GM12878 (cell line): ENCODE measurements at regions not wholly inside any gene's neighbourhood (a gene's known extent, or its start where the extent isn't known, plus 50 kb on each side); places are given as distances from the start of the nearest gene placed in this dataset.

ENCODE experiments used
- ASH2L ChIP-seq: fragments of 300-600, 200-600 bp; sonication (generic); IDR thresholded peaks from 2 replicates; pipeline ENCODE4 v1.6.1; 2017; ENCODE audit warnings: low read depth, mild to moderate bottlenecking, borderline replicate concordance
- BHLHE40 ChIP-seq, 2 experiments: fragments of 450-650 bp in 1 of 2; IDR thresholded peaks; 2 replicates each; pipeline ENCODE4 v1.6.1; 2011 to 2017; ENCODE audit warnings: low read depth in 2 of 2, borderline replicate concordance in 1 of 2, improper control_type of control experiment in 1 of 2, low read length in 1 of 2, mild to moderate bottlenecking in 1 of 2
- EP300 ChIP-seq, 2 experiments: fragments of 150-350 bp in 1 of 2; IDR thresholded peaks; 2 replicates each; pipeline ENCODE4 v1.6.1; 2011 to 2012; ENCODE audit warnings: low read depth in 2 of 2, low read length in 2 of 2, borderline replicate concordance in 1 of 2, improper control_type of control experiment in 1 of 2, inconsistent platforms in 1 of 2; ENCODE audit not compliant: control insufficient read depth in 1 of 2
- HDAC2 ChIP-seq: fragments of 200-600 bp; sonication (generic); IDR thresholded peaks from 2 replicates; pipeline ENCODE4 v1.6.1; 2017
- HDGF ChIP-seq: fragments of 450-650 bp; IDR thresholded peaks from 2 replicates; pipeline ENCODE4 v1.6.1; 2016; ENCODE audit warnings: antibody characterized with exemption
- PAX8 ChIP-seq: fragments of 450-650 bp; IDR thresholded peaks from 2 replicates; pipeline ENCODE4 v1.6.1; 2017; ENCODE audit warnings: mild to moderate bottlenecking, moderate library complexity
- PBX3 ChIP-seq: IDR thresholded peaks from 2 replicates; pipeline ENCODE4 v1.6.1; 2011; ENCODE audit warnings: mild to moderate bottlenecking, low read depth, low read length, moderate library complexity; ENCODE audit not compliant: insufficient replicate concordance
- ZBTB33 ChIP-seq: fragments of 450-650 bp; IDR thresholded peaks from 2 replicates; pipeline ENCODE4 v1.6.1; 2017; ENCODE audit warnings: mild to moderate bottlenecking

GRCh38 chr14:61625165-61625564 lies 70.1 kb upstream of the HIF1A start:
- TF ChIP-seq HDGF, result no peak
- TF ChIP-seq PBX3, result no peak
- TF ChIP-seq ZBTB33, result no peak
- TF ChIP-seq BHLHE40 (IDR thresholded peaks at IDR 0.05; ENCODE audit: borderline replicate concordance in 1 of 2, low read depth in 2 of 2, low read length in 1 of 2), result no peak
- TF ChIP-seq HDAC2, result no peak
- TF ChIP-seq EP300 (IDR thresholded peaks at IDR 0.05; ENCODE audit: borderline replicate concordance in 1 of 2, control insufficient read depth in 1 of 2, low read depth in 2 of 2, low read length in 2 of 2), result no peak
- no peak for TF ChIP-seq ASH2L
- no peak for TF ChIP-seq PAX8
